Loucy (cell line): ENCODE measurements at regions not wholly inside any gene's neighbourhood (a gene's known extent, or its start where the extent isn't known, plus 50 kb on each side); places are given as distances from the start of the nearest gene placed in this dataset.

Source experiments
- CTCF ChIP-seq: fragments of 200-600 bp; sonication (generic); conservative IDR thresholded peaks from 2 replicates; pipeline ENCODE4 v1.5.1; 2014; ENCODE audit warnings: mild to moderate bottlenecking, antibody characterized with exemption, low read length
- EZH2phosphoT487 ChIP-seq: fragments of 200-600 bp; IDR thresholded peaks from 2 replicates; pipeline ENCODE4 v1.6.1; 2018; ENCODE audit warnings: antibody characterized with exemption, mild to moderate bottlenecking, moderate library complexity, borderline replicate concordance

GRCh38 chr9:92236465-92236864 is 57.0 kb downstream of the IARS1 start:
- TF ChIP-seq CTCF (no peak), EZH2phosphoT487 (no peak)
